Loucy (cell line): ENCODE measurements at regions not wholly inside any gene's neighbourhood (a gene's known extent, or its start where the extent isn't known, plus 50 kb on each side); places are given as distances from the start of the nearest gene placed in this dataset.

Source experiments
- CTCF ChIP-seq: fragments of 200-600 bp; sonication (generic); conservative IDR thresholded peaks from 2 replicates; pipeline ENCODE4 v1.5.1; 2014; ENCODE audit warnings: mild to moderate bottlenecking, antibody characterized with exemption, low read length
- EZH2phosphoT487 ChIP-seq: fragments of 200-600 bp; IDR thresholded peaks from 2 replicates; pipeline ENCODE4 v1.6.1; 2018; ENCODE audit warnings: antibody characterized with exemption, mild to moderate bottlenecking, moderate library complexity, borderline replicate concordance

GRCh38 chr3:11737742-11738141 is 94.0 kb upstream of the VGLL4 start:
- TF ChIP-seq CTCF = no peak
- no peak for TF ChIP-seq EZH2phosphoT487
